ENCODE measurements at regions not wholly inside any gene's neighbourhood (a gene's known extent, or its start where the extent isn't known, plus 50 kb on each side); places are given as distances from the start of the nearest gene placed in this dataset.
A peak's percentile ranks its signal among the peaks of the same experiment; 100 is the strongest.

DNA sequence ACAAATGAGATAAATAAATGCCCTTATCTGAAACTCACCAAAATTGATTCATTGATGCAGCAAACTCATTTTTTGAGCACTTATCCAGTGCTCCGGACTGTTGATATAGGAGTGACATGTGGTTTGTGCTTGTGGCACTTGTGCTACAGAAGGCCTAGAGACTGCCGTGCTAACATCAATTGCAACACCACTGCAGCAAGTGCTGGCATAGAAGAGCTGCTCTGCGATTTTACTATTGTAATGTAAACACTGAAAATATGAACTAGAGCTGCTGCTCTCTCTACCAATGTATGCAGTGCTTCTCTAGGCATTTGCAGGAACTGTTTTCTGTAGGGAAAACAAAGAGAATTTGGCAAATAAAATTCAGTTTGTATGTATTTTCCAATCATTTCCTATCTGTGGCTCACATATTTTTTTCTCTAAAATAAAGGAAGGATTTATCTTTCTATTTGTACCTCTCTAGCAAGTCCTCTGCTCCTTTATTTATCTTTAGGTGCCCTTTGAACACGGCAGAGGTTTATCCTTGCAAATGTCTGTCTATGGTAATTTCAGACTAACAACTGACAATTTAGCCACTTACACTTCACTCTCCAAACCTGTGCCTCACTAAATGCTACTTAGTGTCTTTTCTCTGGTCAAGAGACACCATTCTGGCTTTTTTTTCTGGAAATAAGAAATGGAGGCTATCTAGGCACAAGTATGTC lies 409.5 kb upstream of the ADGRL2 start:
- no peak for DNase-seq (ENCODE audit: low spot score)

DNA sequence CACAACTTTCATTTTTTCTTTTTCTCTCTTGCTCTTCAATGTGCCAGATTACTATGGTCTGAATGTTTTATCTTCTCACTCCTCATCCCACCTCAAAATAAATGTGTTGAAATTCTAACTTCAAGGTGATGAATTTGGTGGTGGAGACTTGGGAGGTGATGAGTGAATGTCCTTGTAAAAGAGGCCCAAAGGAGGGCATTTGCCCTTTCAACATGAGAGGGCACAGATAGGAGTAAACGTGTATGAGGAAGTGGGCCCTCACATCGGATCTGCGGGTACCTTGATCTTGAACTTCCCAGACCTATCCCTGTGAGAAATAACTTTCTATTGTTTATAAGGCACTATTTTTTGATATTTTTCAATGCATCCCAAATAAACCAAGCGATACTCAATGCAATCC lies 412.3 kb upstream of the ADGRL2 start:
- no peak for DNase-seq (ENCODE audit: low spot score)

DNA sequence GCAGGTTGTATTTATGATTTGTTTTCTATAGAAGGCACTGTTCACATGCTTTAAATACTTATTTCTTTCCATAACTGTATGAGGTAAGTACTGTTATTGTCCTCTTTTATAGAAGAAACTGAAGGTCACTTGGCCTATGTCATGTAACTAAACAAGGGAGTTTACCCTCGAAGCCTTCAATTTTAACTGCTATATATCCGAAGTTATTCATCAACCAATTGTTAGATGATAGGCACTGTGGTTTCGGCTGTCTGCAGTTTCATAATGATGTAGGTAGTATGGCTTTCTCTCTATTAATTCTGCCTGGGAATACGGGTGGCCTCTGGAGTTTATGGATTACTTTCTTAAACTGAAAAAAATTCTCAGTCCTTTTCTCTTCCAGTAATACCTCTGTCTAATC lies 413.3 kb upstream of the ADGRL2 start:
- peak; percentile 5 for DNase-seq (ENCODE audit: low spot score)

DNA sequence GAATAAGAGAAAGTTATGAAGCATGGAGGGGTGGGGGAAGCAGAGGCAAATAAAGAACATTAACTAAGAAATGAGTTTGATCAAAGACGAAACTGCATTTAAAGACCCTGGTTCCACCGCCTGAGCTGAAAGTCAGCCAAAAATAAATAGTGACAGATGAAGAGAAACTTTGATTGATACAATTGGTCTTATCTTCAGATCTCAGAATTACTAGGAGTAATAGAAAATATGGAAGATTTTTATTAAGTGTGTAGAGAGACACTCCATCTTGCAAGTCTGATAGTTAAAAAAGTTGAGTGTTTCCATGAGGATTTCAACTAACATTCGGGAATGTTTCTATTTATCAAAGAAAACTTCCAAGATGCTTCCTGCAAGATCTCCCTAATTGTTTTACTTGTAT lies 418.2 kb upstream of the ADGRL2 start:
- DNase-seq (ENCODE audit: low spot score): no peak

DNA sequence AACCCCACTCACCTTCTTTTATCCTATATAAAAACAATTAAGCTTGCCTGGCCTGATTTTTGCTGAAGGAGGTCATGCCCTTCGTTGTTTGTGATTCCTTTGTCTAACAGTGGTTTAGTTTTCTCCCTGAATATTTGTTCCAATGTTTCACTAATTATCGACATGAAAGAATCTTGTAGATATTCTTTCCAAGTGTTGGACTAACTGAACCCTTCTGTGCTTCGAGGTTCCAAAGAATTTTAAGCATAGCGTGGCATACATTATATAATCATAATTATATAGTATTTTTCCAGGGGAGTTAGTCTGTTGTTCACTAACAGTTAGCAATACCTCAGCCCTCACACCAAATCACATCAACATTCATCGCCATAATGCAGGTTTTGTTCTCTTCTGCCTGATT lies 418.9 kb upstream of the ADGRL2 start:
- no peak for DNase-seq (ENCODE audit: low spot score)

DNA sequence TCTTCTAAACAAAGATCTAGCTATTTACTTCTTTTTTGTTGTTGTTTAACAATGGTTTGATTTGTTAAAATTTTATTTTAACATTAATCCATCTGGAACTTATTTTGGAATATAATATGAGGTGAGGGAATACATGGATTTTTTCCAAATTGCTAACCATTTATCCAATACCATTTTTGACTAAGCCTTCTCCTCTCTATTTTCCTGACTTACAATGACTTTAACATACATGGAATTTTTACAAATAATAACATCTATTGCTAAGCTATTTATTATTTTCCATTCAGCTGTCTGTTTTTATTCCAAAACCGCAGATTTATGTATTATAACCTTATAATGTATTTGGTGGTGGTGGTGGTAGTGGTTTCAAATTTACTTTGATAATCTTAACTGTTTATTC lies 420.3 kb upstream of the ADGRL2 start:
- no peak for DNase-seq (ENCODE audit: low spot score)

DNA sequence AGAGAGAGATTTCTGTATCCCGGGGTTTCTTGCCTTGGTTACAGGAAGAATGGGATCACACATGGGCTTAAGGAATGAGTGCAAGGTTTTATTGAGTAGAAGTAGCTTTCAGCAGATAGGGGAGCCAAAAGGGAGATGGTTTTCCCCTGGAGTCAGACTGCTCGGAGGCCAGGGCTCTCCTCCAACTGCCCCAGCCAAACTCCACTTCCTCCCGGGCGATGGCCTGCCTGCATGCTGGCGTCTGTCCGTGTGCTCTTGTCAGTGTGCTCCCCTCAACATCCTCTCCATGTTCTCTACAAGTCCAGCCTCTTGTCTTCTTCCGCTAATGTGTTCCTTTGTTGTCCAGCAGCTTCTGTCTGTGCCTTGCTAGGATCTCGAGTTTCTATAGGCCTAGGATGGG lies 421.3 kb upstream of the ADGRL2 start:
- DNase-seq (ENCODE audit: low spot score): no peak

DNA sequence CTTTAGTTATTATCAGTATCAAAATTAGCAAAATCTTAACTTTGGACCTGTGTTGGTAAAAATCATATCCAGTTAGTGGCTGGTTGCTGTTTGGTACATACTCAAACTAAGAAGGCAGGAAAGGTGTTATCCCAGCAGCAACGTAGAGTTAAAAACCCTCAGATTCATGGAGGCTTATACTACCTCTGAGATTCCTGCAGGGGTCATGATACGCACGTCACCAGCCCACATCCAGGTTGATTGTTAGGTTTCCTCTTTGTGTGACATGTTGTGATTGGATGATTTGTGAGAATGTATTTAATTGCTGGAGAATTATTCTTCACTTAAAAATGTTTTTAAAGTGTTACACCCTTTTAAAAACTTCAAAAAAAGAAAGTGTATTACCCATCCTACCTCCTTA lies 423.3 kb upstream of the ADGRL2 start:
- DNase-seq (ENCODE audit: low spot score): no peak

DNA sequence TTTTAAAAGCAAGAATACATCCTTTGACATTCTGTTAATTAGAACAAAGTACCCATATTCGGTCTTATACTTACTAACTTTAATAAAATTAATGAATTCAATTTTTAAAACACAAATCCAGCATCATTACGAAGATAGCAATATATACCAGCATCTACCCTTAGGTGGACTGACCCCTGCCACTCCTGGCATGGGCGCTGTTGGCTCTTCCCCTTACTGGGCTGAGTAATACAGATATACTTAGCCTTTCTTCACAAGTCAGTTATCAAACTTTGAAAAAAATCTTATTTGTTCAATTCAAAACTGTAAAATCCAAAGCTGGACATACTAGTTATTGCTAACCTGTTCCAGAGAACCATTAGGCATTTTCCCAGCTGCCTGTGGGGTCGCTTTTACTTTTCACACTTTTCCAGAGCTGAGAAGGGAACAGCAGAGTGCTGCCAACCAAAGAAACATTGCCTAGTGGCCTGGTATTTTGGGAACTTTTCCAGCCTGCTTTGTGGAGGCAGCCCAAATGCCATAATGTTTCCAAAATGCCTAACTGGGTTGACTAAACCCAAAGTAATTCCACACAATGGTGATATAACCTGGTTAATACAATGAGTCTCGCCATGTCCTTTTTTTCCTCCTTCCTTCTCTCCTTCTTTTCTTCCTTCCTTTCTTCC lies 424.7 kb upstream of the ADGRL2 start:
- DNase-seq (ENCODE audit: low spot score): no peak

DNA sequence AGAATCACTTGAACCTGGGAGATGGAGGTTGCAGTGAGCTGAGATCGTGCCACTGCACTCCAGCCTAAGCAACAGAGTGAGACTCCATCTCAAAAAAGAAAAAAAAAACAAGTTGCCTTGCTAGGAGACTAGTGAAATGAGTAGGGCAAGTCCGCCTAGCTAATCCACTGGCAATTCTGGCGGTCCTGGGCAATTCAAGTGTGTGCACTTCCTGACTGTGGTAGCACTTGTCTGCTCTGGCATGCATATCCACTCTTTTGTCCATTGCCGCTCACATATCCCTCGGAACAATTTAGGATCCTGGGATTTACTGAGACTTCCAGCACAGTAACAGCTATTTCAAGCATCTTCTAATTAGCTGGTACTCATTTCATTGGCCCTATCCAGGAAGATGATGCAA lies 426.3 kb upstream of the ADGRL2 start:
- no peak for DNase-seq (ENCODE audit: low spot score)

DNA sequence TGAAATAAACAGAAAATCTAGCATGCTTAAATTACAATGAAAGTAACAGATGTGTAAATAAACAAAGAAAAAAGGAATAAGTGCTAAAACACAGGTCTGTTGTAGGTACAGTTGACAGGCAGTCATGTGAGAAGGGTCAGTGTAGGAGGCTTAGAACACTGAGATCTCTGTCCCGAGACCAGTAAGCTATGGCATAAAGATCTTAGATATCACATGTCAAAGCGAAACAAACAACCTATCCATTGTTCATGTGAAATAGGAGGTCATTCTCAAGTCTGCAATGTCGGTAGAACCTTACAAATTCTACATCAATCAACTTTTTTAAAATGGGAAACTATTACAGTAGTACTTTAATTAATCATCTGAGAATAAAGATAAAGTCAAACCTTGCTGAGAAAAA lies 428.9 kb upstream of the ADGRL2 start:
- DNase-seq (ENCODE audit: low spot score): no peak

DNA sequence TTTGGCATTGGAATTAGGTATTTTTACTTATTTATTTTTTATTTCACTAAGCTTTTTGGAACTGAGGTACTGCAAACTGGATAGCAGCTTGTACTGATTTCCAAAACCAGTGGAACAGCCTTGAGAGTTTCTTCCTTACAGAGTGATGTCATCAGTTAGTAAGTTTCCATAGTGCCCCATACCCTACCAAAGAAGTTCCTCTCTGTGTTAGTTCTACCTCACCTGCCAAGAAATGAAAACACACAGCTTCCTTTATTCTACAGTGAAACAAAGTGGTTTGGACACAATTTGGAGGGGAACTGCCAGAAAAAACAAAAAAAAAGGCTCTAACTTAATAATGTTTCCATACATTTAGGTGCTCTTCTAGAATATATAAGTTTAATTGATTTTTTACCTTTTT lies 430.9 kb upstream of the ADGRL2 start:
- DNase-seq (ENCODE audit: low spot score): no peak

DNA sequence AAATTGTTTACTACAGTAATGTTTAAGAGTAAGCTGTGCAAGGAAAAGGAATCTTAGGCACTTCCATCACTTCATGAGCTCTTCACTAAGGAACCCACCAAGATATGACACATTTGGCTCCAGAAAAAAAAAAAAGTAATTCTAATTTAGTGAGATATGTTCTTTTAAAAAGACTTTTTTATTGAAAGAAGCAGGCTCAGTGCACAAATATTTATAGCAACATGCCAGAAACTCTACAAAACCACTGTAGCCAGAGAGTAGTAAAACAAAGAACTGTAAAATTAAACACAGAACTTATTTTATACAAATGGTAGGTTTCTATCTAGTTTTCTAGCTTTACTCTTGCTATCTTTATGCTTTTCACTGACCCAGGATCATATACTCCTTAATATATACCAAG lies 434.6 kb upstream of the ADGRL2 start:
- DNase-seq (ENCODE audit: low spot score): no peak

DNA sequence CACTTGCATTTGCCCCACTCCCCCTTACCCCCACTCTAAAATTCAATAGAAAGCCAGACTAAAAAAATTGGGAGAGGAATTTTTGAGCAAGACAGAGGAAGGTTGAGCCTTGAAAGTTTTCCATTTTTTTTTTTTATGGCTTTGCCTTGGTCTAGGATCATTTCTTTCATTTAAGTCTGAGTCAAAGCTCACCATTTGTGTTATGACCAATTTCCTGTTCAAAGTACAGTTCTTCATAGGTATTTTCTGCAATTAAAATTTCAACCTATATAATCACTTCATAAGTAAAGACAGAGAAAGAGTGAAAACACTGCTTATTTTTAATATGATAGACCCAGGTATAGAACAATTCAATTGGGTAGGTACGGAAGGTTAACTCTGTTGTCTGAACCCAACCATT lies 436.6 kb upstream of the ADGRL2 start:
- no peak for DNase-seq (ENCODE audit: low spot score)

DNA sequence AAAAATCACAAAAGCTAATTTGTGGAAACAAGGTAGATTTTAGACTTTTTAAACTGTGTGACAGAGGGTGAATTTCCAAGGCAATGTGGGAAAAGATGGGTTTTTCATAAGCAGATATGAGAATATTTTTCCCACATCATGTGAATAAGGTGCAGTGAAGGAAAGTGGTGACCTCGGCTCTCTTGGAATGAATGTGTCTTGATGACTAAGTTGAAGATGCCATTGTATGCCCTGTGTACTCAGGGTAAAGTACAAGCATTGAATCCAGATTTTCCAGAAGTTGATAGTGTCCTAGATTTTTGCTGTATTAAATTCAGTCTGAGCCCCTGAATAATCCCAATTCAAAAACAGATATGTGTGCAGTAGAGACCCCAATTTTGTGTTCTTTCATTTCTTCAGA lies 442.6 kb upstream of the ADGRL2 start:
- no peak for DNase-seq (ENCODE audit: low spot score)

DNA sequence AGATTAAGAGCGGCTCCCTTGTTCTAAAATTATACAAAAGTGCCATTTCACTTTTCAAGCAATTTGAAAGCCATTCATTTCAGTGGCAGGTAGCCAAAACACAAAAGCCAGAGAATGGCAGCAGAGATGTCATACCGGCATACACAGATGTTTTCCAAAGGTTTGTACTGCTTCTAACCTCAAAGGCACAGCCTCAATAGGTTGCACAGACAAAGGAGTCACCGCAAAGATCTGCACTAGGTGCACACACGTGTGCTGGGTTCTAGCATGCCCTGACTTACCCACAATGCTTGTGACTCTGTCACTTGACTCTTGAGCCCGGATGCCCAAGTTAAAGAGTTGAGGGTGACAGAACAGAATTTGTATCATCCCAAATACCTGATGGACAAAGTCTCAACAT lies 448.9 kb upstream of the ADGRL2 start:
- DNase-seq (ENCODE audit: low spot score): no peak

DNA sequence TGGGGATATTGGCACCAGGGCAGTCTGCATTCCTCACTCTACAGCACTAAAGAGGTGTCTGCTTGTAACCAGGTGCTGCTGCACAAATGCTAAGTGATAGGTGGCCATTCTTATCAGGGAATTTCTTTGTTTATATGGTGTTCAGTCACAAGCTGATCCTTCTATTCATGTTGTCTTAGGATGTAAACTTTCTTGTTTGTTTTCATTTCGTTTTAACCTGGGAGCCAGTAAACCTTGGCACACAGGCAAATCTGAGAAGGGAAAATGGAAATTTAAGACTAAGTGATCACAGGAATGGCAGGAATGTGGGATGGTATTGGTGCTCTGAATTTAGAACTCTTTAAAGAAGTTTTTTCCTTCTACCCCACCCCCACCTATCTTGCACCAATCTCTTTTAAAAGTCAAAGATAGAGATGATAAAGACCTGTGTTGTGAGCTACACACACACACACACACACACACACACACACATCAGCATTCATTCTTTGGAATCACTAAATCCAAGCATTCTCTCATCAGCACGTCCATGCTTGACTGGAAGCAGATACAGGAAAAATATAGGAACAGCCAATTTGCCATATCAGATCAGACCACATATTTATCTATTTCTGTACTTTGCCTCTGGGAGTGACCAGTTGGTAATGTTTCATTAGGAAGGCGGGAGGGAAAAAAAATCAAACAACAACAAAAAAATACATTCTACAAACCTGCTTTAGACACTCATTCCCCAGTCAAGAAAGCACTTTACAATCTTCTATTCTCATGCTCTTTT lies 451.4 kb upstream of the ADGRL2 start:
- no peak for DNase-seq (ENCODE audit: low spot score)

DNA sequence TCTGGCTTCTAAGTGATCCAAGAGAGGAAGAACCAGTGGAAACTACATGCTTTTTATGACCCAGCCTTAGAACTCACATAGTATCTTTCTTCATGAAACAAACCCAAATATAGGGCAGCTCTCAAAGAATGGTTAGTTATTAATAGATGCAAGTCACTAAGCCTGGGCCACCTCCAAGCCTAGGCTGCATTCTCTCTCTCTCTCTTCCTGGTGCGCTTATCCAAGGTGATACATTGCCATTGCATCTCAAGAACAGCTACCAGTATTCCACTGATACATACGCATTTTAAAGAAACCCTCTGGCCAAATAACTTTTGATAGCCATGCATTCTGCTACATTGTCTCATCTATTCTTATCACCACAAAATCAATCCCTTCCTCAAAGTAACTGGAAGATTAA lies 455.6 kb upstream of the ADGRL2 start:
- DNase-seq (ENCODE audit: low spot score): no peak

DNA sequence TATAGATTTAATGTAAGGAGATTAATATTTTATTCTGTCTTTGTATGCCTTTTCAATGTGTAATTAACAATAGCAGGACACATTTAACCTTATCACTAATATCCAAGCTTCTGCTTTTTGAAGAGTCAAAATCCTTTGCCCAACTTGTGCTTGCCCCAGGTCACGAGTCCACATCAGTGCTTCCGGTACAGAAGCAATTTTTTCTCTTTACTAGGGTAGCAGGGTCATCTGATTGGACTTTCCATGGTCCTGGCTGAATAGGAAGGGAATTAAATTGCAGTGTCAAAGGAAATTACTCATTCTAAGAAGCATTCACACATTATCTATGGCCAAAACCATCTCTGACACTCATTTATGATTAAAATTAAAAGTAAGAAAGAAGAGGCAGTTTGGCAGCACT lies 460.5 kb upstream of the ADGRL2 start:
- DNase-seq (ENCODE audit: low spot score): no peak

DNA sequence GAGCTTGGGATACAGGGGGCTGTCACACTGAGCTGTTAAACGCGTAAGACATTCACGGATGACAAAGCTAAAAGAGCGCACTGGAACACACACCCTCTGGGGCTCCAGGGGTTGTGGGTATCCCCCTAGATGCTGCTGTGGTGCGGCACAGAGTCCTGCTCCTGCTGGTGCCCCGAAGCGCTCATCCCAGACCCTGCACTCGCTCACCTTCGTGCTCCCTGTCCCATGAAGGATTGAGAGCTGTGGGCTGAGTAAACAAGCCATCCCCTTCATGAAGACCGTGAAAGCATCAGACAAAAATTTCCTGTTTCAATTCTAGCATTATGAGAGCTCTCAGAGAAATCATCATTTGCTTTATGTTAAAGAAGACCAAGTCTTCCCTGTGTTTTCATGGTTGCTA lies 463.5 kb upstream of the ADGRL2 start:
- no peak for DNase-seq (ENCODE audit: low spot score)

DNA sequence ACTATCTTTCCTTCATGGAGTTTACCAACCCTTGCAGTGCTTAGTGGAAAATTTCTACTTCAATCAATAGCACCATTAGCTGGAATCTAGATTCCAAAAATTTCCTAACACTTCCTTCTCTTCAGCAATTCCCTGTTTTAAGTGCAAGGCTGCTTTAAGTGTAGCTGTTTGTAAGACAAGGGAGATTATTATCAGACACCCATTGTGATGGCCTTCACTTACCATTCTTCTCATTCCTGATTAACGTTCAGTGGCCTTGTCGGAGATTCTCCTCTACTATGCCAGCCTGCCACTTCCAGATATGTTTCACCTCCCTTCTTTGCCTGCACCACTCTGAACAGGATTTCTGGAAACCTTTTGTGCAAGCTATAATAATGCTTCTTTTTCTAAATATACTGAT lies 464.9 kb upstream of the ADGRL2 start:
- no peak for DNase-seq (ENCODE audit: low spot score)

DNA sequence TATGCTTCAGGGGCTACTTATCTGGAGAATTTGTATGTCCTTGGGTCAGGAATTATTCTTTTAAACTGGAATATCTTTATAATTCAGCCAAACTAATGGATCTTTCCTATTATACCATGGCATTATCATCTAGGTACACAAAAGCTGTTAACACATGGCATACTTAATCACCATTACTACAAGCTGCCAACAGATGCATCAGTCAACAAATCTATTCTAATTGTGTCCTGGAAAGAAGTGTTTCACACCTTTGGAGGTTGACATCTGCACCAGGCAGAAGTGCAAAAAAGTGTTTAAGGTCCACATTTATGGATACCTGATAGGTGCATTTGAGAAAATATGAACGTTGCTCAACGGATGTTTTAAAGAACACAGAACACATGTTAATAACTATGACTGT lies 470.2 kb upstream of the ADGRL2 start:
- no peak for DNase-seq (ENCODE audit: low spot score)

DNA sequence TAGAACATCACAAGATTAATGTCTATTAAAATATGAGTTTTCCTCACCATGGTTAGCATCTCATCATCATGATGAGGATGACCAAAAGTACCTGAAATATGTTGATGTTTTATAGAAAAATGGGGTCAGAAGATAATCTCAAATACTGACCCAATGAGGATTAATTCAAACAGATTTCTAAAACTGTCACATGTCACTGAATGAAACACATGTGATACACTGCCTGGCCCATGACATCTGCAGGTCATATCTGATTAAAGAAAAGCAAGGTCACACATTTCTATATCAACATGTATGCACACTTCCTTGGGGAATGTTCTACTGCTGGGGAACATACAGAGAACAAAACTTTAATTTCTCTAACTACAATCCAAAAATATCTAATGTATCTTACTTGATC lies 470.6 kb upstream of the ADGRL2 start:
- DNase-seq (ENCODE audit: low spot score): no peak

DNA sequence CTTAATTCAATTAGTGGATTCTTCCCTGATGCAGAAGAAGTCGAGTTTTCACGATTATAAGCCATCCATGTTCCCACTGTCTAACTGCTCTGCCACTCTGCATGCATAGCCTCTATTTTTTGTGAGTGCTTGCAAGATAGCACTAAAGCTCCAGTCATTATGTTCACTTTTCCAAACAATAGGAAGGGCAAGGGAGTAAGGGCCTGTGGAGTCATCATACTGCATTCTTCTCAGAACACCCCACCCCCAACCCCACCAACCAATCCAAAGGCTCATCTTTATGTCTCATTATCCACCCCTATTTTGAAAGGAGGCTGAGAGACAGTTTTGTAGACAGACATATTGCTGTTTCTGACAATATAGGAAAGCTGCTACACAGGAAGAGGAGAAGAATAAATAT lies 471.7 kb upstream of the ADGRL2 start:
- DNase-seq (ENCODE audit: low spot score): no peak

Measured in HuH-7 (cell line).